Right lobe of liver (tissue), 6 donors: ENCODE measurements at regions not wholly inside any gene's neighbourhood (a gene's known extent, or its start where the extent isn't known, plus 50 kb on each side); places are given as distances from the start of the nearest gene placed in this dataset.
A peak's percentile ranks its signal among the peaks of the same experiment; 100 is the strongest.
"Not testable (repeated sequence)": the region's sequence is repeated elsewhere in the genome, so short reads cannot be mapped to it uniquely, and the experiment has no call there.

ENCODE experiments used
- ATAC-seq, 4 donors: fragments of 200-7000 bp; cut with Tn5 transposase; one replicate each; pipeline ENCODE4 v1.9.1; 2020; ENCODE audit warnings: mild to moderate bottlenecking in 4 of 4, moderate library complexity in 4 of 4
- DNase-seq, 3 donors: peaks; one replicate each; pipeline ENCODE4 v3.0.0-alpha.2; 2020
- H3K27ac ChIP-seq, 3 donors: fragments of 200-600 bp; one replicate each; pipeline ENCODE4 v1.8.0; 2022
- H3K27me3 ChIP-seq, 2 donors: fragments of 200-600 bp; one replicate each; pipeline ENCODE4 v1.8.0; 2022
- H3K36me3 ChIP-seq, 4 donors: fragments of 200-600 bp; sonication (generic) in 1 of 4; one replicate each; pipeline versions ENCODE4 v1.5.1 to v1.8.0; 2017 to 2022; ENCODE audit warnings: control low read depth in 1 of 4
- H3K4me1 ChIP-seq, 4 donors: fragments of 200-600 bp; sonication (generic) in 1 of 4; one replicate each; pipeline versions ENCODE4 v1.5.1 to v1.8.0; 2017 to 2022; ENCODE audit warnings: control low read depth in 1 of 4
- H3K4me3 ChIP-seq, 3 donors: fragments of 200-600 bp; one replicate each; pipeline ENCODE4 v1.8.0; 2022
- H3K9me3 ChIP-seq, 4 donors: fragments of 200-600 bp; sonication (generic) in 1 of 4; one replicate each; pipeline versions ENCODE4 v1.5.1 to v1.8.0; 2017 to 2022; ENCODE audit warnings: control low read depth in 1 of 4
- WGBS: methylation state at CpG from one replicate; pipeline ENCODE4 v1.1.6; 2018; ENCODE audit warnings: low coverage, low lambda C conversion rate; ENCODE audit not compliant: insufficient coverage; ENCODE audit errors: missing lambda C conversion rate; 5-methylcytosine and 5-hydroxymethylcytosine counted together
- intact Hi-C, 2 donors: fragments of 100-400 bp; cut with DNase I; formaldehyde crosslinking; loops; one replicate each; pipeline versions ENCODE4 v1.11.2 to v1.14.1; 2022
- microRNA-seq, 2 donors: library from miRNA; unstranded; fragments of <30 nt; microRNA quantifications; one replicate each; pipeline ENCODE4, GENCODE V29; 2019 to 2020
- small RNA-seq, 2 experiments: library from RNA; depleted of rRNA; stranded (forward); fragments of <200 nt; gene quantifications; one replicate each; pipeline ENCODE3, GENCODE V24; 2016
- donor health status: DM: no; HTN: yes; CAD: no.
- donor health status: DM: no; HTN: no; CAD: no.
- donor health status: DM: no; HTN: no; CAD: no.
- donor health status: DM: no; HTN: yes; CAD: no.
- donor health status: DM: no; HTN: yes; CAD: no.

- DNase-seq, H3K27ac ChIP-seq, H3K4me1 ChIP-seq, ATAC-seq, H3K4me3 ChIP-seq, H3K27me3 ChIP-seq, H3K9me3 ChIP-seq, H3K36me3 ChIP-seq, intact Hi-C loops: not testable (repeated sequence)
- 73% methylated on average over 3 of the region's 107 CpGs for WGBS
These were observed 183.6 kb downstream of the ZNF479 start for GRCh38 chr7:56948390-56949379.

DNA sequence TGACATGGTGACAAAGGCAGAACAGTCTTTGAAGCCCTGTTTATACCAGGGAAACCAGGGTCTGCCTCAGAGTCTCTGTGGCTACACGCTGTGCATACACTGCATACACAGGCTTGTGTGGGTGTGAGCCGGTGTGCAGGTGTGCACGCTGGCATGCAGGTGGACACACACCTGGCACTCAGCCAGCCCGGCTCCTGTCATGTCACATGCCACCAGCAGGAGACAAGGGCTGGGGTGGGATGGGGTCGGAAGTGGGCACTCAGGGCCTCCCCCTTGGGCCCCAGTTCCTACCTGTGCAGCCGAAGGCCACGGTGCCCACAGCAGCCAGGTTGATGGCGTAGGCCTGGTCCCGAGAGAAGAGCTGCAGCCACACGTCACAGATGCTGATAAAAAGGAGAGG lies 192.2 kb downstream of the ZNF479 start:
- H3K4me1 ChIP-seq, H3K9me3 ChIP-seq, H3K4me3 ChIP-seq, H3K27me3 ChIP-seq, H3K36me3 ChIP-seq, H3K27ac ChIP-seq, intact Hi-C loops: not testable (repeated sequence)
- WGBS = no CpG with 5 or more reads among the region's 10 CpGs
- peak in 1 of 3 donors; percentile 45 for DNase-seq
- ATAC-seq = peak in 1 of 4 donors; percentile 28

GRCh38 chr7:56923892-56924291 lies 208.3 kb downstream of the ZNF479 start:
- DNase-seq, H3K36me3 ChIP-seq, H3K4me3 ChIP-seq, ATAC-seq, intact Hi-C loops, H3K9me3 ChIP-seq, H3K27ac ChIP-seq, H3K27me3 ChIP-seq, H3K4me1 ChIP-seq: not testable (repeated sequence)
- 100% methylated on average over 2 of the region's 6 CpGs for WGBS

DNA sequence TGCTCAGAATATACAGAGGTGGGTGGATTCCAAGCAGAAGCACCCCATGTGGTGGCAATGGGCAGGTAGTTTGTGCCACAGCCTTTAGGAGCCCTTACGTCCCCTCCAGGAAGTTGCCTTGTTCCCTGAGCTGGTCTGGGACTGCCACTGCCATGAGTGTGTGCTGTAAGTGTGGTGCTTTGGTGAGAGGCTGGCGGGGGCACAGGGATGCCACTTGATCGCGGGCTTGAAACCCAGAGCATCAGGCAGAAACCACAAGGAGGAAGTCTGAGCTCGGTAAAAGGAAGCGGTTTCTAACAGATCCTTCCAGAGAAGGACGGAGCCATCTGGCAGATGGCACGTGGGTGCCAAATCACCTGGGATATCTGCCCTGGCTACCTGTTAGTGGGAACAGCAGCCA lies 221.3 kb downstream of the ZNF479 start:
- H3K9me3 ChIP-seq, H3K36me3 ChIP-seq, H3K27ac ChIP-seq, H3K4me1 ChIP-seq, H3K4me3 ChIP-seq, H3K27me3 ChIP-seq, DNase-seq, intact Hi-C loops: not testable (repeated sequence)
- ATAC-seq = peak in 1 of 4 donors; percentile 23
- 71% methylated on average over 2 of the region's 8 CpGs for WGBS

- DNase-seq, intact Hi-C loops, H3K4me3 ChIP-seq, ATAC-seq, H3K9me3 ChIP-seq, H3K36me3 ChIP-seq, H3K27ac ChIP-seq, H3K27me3 ChIP-seq, H3K4me1 ChIP-seq: not testable (repeated sequence)
- 69% methylated on average over 3 of the region's 3 CpGs for WGBS
These were observed 242.8 kb downstream of the ZNF479 start for GRCh38 chr7:56889454-56889853.

- WGBS = 58% methylated on average over 2 of the region's 6 CpGs
- H3K27ac ChIP-seq, H3K4me1 ChIP-seq, H3K9me3 ChIP-seq, ATAC-seq, H3K27me3 ChIP-seq, DNase-seq, H3K36me3 ChIP-seq, intact Hi-C loops, H3K4me3 ChIP-seq: not testable (repeated sequence)
These were observed 247.1 kb downstream of the ZNF479 start for GRCh38 chr7:56885132-56885531.

GRCh38 chr7:56882318-56882717 lies 249.9 kb downstream of the ZNF479 start:
- H3K4me3 ChIP-seq, H3K27me3 ChIP-seq, DNase-seq, H3K9me3 ChIP-seq, H3K27ac ChIP-seq, intact Hi-C loops, H3K36me3 ChIP-seq, H3K4me1 ChIP-seq: not testable (repeated sequence)
- WGBS = 40% methylated on average over 2 of the region's 42 CpGs
- peak in 1 of 4 donors; percentile 42 for ATAC-seq

Small RNA genes in the stretch of these regions (microRNA-seq; reads per million reads assigned to microRNA genes)
- 0 reads per million in 2 donors for gene MIR4283-1

Small RNA genes in the stretch of these regions (small RNA-seq; reads per million reads assigned to genes)
- gene MIR4283-1 = 0 reads per million in 2 experiments
